ENCODE measurements at regions not wholly inside any gene's neighbourhood (a gene's known extent, or its start where the extent isn't known, plus 50 kb on each side); places are given as distances from the start of the nearest gene placed in this dataset.

DNA sequence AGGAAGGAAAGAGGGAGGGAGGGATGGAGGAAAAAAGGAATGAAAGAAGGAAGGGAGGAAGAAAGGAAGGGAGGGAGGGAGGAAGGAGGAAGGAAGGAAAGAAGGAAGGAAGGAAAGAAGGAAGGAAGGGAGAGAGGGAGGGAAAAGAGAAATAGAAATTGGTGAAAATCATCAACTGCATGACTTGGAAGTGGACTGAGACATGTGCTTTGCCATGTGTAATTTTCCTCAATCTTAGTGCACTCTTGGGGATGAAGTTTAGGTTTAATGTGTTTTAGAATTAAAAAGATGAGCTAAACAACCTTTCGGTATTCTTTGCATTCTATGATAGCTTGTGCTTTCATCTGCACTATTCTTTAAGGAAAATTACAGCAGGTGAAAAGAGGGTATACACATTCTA, 320.1 kb upstream of the GALNT5 start:
- TF ChIP-seq, protein P1, sequence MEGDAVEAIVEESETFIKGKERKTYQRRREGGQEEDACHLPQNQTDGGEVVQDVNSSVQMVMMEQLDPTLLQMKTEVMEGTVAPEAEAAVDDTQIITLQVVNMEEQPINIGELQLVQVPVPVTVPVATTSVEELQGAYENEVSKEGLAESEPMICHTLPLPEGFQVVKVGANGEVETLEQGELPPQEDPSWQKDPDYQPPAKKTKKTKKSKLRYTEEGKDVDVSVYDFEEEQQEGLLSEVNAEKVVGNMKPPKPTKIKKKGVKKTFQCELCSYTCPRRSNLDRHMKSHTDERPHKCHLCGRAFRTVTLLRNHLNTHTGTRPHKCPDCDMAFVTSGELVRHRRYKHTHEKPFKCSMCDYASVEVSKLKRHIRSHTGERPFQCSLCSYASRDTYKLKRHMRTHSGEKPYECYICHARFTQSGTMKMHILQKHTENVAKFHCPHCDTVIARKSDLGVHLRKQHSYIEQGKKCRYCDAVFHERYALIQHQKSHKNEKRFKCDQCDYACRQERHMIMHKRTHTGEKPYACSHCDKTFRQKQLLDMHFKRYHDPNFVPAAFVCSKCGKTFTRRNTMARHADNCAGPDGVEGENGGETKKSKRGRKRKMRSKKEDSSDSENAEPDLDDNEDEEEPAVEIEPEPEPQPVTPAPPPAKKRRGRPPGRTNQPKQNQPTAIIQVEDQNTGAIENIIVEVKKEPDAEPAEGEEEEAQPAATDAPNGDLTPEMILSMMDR (IDR thresholded peaks at IDR 0.05; ENCODE audit: insufficient read depth, low read length, severe bottlenecking): no peak
- H3K36me3 ChIP-seq (ENCODE audit: control insufficient read depth, insufficient read depth, low read length): no peaks in the 10 kb centered on the region
- no peaks in the 10 kb centered on the region for H3K27me3 ChIP-seq (ENCODE audit: control insufficient read depth, insufficient read depth, low read length)
- DNase-seq (ENCODE audit: low read depth): no peak
- H3K4me3 ChIP-seq (ENCODE audit: low read depth, low read length): no peak overlapping the region
- no peak for FAIRE-seq

DNA sequence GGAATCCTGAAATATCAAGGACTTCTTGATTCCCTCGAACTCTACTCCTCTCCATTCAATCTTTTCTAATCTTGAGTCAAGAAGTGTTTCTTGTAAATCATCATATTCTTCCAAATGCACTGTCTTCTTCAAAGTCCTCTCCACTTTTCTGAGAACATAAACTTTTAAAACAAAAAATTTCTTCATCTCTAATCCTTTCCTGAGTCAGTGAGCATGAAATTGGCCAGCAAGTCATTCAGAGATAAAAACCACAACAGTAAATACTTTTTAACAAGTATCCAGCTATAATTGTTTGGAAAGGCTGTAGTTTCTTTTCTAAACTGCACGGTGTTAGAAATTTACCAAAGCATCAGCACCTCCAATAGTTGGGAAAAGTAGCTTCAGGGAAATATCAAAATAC, 312.6 kb upstream of the GALNT5 start:
- Histone ChIP-seq H3K36me3 (ENCODE audit: control insufficient read depth, insufficient read depth, low read length) (no peaks in the 10 kb centered on the region), H3K4me3 (ENCODE audit: low read depth, low read length) (no peak overlapping the region), H3K27me3 (ENCODE audit: control insufficient read depth, insufficient read depth, low read length) (no peaks in the 10 kb centered on the region)
- FAIRE-seq (no peak), DNase-seq (ENCODE audit: low read depth) (no peak)
- TF ChIP-seq, protein P1 (IDR thresholded peaks at IDR 0.05; ENCODE audit: insufficient read depth, low read length, severe bottlenecking): no peak

DNA sequence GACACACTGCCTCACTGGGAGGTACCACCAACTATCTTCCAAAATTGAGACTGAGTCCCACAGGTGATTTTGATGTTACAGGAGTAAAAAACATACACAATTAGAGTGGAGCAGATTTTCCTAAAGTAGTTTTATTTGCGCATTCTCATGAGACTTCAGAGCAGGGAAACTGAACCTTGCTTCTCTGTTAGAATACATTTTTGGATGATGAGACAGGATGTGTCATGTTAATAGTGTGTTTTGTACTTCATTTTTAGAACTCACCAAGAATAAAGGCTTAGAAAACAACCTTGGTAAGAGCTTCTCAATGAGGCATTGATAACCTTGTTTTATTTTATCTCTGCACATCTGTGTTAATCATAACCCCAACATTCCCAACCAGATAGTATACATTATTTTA, 310.2 kb upstream of the GALNT5 start:
- FAIRE-seq (no peak), DNase-seq (ENCODE audit: low read depth) (no peak)
- no peaks in the 10 kb centered on the region for H3K36me3 ChIP-seq (ENCODE audit: control insufficient read depth, insufficient read depth, low read length)
- H3K27me3 ChIP-seq (ENCODE audit: control insufficient read depth, insufficient read depth, low read length): no peaks in the 10 kb centered on the region
- TF ChIP-seq, protein P1 (IDR thresholded peaks at IDR 0.05; ENCODE audit: insufficient read depth, low read length, severe bottlenecking): no peak
- H3K4me3 ChIP-seq (ENCODE audit: low read depth, low read length): no peak overlapping the region

DNA sequence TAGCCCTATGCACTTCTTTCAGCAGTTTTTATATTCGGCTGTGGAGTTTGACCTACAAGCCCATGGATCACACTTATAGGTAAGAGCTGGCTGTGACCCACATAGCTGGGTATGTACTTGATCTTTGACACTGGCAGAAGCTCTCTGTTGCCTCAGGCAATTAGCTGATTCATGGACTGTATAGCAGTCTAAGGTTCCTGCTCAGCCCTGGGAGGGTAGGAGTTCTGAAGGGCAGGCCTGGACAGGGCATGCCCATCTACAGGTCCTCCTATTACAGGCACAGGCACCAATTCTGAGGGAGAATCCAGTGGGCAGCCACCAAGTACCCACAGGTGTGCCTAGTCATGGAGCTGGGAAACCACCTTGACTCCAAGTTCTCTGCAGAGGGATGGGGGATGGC, 301.8 kb upstream of the GALNT5 start:
- TF ChIP-seq, protein P1 (IDR thresholded peaks at IDR 0.05; ENCODE audit: insufficient read depth, low read length, severe bottlenecking): no peak
- Histone ChIP-seq H3K36me3 (ENCODE audit: control insufficient read depth, insufficient read depth, low read length) (no peaks in the 10 kb centered on the region), H3K4me3 (ENCODE audit: low read depth, low read length) (no peak overlapping the region), H3K27me3 (ENCODE audit: control insufficient read depth, insufficient read depth, low read length) (no peaks in the 10 kb centered on the region)
- FAIRE-seq (no peak), DNase-seq (ENCODE audit: low read depth) (peak; percentile 83)

DNA sequence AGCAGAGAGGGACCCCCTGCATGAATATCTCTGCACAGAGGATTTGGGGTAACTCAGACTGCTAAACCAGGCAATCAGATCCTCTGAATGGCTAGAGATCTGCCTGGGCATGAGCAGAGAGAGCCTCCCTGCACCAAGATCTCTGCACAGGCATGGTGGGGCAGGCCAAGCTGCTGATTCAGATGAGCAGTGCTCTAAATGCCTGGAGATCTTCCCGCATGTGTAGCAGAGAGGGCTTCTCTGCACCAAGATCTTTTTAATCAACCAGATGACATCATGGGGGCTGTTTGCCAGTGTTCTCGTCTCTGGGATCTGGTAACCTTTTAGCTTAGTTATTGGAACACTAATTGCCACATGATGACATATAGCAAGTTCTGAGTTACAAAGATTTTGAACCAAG, 301.3 kb upstream of the GALNT5 start:
- no peaks in the 10 kb centered on the region for H3K36me3 ChIP-seq (ENCODE audit: control insufficient read depth, insufficient read depth, low read length)
- FAIRE-seq (no peak), DNase-seq (ENCODE audit: low read depth) (peak; percentile 87)
- TF ChIP-seq, protein P1 (IDR thresholded peaks at IDR 0.05; ENCODE audit: insufficient read depth, low read length, severe bottlenecking): no peak
- H3K27me3 ChIP-seq (ENCODE audit: control insufficient read depth, insufficient read depth, low read length): no peaks in the 10 kb centered on the region
- no peak overlapping the region for H3K4me3 ChIP-seq (ENCODE audit: low read depth, low read length)

DNA sequence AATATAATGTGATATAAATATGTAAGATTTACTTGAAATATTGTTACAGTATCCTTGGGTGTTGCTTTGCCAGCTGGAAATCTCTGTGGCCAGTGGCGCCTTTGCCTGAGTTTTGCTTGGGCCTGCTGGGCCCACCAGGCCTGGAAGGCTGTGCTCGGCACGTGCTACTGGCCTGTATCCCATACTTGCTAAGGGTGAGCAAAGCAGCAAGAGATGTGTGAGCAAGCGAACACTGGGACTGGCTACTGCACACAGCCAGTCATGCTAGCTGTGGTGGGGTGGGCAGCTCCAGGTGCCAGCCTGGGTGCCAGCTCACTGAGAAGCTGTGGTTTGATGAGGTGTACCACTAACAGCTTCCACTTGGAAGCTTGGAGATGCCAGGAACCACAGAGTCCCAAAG, 299.1 kb upstream of the GALNT5 start:
- FAIRE-seq (no peak), DNase-seq (ENCODE audit: low read depth) (no peak)
- TF ChIP-seq, protein P1 (IDR thresholded peaks at IDR 0.05; ENCODE audit: insufficient read depth, low read length, severe bottlenecking): no peak
- Histone ChIP-seq H3K27me3 (ENCODE audit: control insufficient read depth, insufficient read depth, low read length) (no peaks in the 10 kb centered on the region), H3K4me3 (ENCODE audit: low read depth, low read length) (no peak overlapping the region), H3K36me3 (ENCODE audit: control insufficient read depth, insufficient read depth, low read length) (no peaks in the 10 kb centered on the region)
